ENCODE measurements at regions not wholly inside any gene's neighbourhood (a gene's known extent, or its start where the extent isn't known, plus 50 kb on each side); places are given as distances from the start of the nearest gene placed in this dataset.
A peak's percentile ranks its signal among the peaks of the same experiment; 100 is the strongest.

DNA sequence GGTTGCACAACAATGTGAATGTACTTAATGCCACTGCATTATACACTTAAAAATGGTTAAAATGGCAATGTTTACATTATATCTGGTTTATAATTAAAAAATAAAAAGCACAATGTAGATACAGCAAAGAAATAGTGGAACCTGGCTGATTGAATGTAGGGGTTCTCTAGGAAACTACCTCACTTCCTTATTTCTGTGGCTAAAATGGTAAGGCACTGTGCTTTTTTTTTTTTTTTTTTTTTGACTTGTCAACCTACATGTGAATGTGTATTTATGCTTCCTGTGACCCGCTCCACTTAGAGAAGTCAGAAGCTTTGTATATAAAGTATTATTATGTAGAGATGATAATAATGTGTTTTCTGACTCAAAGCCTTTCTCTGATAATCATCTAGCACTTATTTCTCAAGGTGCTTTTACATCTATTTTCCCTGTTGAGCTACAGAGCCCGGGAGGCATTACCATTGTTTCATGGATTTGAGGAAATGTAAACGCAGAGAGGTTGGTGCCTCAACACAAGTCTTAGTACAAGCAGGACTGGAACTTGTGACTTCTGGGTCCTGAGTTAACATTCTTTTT is 55.0 kb downstream of the SOX4 start:
- no peak for DNase-seq

GRCh38 chr6:21653323-21653722 is 59.8 kb downstream of the SOX4 start:
- no peak for DNase-seq

DNA sequence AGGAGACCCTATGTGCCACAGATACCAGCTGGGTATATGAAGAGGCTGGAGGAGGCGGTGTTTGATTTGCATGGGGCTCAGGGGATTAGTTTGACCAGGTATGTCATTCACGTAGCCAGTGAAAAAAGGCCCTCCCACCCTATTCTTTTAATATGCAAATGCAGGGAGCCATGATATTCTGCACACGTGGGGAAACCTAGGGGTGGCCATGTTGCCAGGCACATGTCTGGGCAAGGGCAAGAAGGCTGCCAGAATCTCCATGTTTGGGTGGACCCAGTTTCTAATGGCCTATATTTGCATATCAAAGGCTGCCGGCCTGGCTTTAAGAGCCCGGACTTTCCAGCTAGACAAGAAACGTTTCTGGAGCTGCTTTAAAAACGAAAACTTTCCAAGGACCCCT is 60.4 kb downstream of the SOX4 start:
- no peak for DNase-seq

GRCh38 chr6:21654361-21654760 is 60.8 kb downstream of the SOX4 start:
- no peak for DNase-seq

- DNase-seq = no peak
These were observed 70.4 kb downstream of the SOX4 start for GRCh38 chr6:21663966-21664313.

DNA sequence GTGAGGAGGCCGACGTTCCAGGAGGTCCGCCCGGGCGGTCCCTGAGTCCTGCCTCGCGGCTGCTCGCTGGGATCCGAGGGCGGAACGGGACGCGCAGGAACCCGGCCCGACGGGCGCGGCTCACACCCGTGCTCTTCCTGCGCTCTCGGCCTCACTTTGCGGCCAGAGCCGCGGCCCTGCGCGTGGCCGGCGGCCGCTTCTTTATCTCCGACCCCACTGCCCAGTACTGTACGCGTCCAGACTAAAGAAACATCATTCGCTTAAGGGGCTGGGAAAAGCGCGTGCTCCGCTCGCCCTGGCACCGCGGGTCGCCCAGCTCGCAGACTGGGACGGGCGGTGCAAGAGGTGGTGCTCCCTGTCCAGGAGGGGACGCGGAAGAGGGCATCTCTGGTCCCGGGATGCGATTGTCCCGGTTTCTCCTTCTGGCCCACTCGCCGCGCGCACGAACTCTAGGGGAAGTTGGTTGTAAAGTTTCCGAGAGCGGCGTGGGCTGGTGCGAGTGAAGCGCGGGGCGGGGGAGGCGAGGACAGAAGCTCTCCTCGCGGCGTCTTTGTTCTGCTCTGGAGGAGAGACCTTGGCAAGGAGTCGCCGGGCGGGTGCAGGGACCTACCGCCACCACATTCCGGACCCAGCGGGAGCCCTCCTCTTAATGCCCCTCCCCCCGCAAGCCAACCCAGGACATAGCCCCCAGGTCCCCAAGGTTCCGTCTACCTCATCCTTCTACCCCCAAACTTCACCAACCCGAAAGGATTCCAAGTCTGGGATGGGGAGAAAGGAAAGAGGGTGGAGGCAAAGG is 71.0 kb downstream of the SOX4 start:
- DNase-seq = peak; percentile 57 to 62

- no peak for DNase-seq
These were observed 71.5 kb downstream of the SOX4 start for GRCh38 chr6:21665110-21665391.

GRCh38 chr6:21665392-21666200 is 72.0 kb downstream of the SOX4 start:
- DNase-seq = no peak

DNA sequence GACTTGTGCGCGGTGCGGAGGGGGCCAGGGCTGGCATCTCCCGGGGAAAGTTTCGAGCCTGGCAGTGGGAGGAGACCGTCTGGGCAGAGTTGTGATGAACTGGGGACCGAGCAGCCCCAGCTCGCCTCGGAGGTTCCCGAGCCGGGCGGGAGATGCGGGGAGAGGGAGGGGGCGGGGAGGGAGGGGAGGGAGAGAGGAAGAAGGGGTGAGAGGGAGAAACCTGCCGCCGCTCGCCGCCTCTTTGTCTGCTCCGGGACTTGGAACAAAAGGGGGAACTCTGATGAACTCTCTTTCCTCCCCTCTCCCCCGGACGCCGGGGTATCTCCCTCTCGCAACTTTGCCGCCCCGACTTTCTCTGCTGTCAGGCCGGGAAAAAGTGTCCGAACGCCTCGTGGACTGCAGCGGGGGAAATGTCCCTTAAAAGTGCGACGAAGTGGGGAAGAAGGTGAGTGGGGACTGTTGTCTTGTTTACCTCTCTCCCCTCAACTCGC is 72.7 kb downstream of the SOX4 start:
- DNase-seq = peak; percentile 32 to 36

DNA sequence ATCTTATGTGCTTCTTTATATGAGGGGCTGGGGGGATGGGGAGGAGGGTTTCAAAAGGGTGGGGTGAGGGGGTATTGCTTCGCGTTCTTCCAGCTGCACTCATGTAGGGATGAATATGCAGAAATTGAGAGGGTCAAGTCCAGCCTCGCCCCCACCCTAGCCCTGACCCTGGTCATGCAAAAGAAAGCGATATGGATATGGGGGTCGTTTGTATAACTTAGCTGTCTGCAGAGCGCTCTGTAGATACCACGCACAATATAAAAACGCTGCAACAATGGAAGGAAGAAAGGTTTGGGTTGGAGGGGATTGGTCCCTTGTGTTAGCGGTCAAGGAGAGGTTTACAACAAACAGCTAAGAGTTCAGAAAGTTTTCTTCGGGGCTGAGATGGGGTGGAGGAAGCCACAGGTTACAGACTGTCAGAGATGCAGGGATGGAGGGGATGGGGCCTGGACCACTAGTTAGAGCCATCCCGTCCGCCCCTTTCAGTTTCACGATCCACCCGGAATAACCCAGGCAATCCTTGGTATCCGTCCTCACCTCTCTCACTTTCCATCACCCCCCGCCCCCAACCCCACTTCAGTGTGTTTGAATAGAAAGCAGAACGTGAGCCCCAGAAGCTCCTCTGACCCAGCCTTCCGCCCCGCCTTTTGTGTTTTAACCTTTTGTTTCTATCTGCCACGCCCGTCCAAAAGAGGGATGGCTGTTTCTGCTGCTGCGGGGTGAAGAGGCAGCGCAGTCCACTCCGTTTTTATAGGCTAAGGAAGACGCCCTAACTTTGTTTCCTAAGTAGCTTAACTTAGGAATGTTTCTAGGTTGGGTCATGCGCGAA is 73.5 kb downstream of the SOX4 start:
- peak; percentile 38 to 44 for DNase-seq

DNA sequence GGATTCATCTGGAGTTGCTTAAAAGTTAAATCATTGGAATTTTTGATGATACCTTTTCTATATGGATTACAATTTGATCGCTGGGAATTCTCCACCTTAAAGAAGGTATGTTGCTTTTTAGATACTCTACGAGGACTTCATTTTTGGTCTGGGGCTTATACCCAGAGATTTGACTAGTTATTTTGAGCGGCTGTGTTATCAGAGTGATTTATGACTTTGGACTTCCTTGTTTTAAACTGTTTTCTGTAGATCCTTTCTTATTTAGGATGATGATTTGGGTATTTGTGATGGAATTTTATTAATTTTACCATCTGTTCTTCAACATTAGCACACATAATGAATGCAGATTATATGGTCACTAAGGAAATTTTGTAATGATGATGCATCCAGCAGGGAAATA is 75.2 kb downstream of the SOX4 start:
- DNase-seq = no peak

- no peak for DNase-seq
These were observed 83.2 kb downstream of the SOX4 start for GRCh38 chr6:21676769-21677168.

- no peak for DNase-seq
These were observed 85.4 kb downstream of the SOX4 start for GRCh38 chr6:21678990-21679389.

GRCh38 chr6:21679761-21680265 is 86.3 kb downstream of the SOX4 start:
- peak; percentile 30 to 31 for DNase-seq

DNA sequence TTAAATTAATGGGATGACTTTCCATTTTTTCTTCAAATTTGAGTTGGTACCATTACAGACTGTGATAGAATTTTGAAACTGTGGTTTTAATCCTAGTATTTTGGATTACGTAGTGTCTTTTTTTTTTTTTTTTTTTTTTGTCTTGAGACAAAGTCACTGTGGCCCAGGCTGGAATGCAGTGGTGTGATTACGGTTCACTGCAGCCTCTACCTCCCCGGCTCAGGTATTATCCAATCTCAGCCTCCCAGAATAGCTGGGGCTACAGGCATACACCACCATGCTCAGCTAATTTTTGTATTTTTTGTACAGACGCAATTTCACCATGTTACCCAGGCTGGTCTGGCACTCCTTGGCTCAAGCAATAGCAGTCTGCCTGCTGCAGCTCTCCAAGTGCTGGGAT is 87.1 kb downstream of the SOX4 start:
- DNase-seq = no peak

DNA sequence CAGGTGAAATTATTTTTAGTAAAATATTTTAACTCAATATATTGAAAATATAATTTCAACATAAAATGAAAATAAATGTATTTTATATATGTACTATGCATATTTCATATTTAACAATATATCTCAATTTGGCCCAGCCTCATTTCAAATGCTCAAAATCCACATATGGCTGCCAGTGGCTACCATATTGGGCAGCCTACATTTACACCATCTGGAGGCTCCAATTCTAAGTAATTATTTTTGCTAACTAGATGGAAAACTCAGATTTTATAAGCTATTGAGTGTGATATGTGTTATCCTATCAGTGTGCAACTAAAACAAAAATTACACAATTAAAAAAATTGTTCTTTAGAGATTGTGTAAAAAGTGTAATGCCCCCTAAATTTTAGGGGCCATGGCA is 96.9 kb downstream of the SOX4 start:
- no peak for DNase-seq

DNA sequence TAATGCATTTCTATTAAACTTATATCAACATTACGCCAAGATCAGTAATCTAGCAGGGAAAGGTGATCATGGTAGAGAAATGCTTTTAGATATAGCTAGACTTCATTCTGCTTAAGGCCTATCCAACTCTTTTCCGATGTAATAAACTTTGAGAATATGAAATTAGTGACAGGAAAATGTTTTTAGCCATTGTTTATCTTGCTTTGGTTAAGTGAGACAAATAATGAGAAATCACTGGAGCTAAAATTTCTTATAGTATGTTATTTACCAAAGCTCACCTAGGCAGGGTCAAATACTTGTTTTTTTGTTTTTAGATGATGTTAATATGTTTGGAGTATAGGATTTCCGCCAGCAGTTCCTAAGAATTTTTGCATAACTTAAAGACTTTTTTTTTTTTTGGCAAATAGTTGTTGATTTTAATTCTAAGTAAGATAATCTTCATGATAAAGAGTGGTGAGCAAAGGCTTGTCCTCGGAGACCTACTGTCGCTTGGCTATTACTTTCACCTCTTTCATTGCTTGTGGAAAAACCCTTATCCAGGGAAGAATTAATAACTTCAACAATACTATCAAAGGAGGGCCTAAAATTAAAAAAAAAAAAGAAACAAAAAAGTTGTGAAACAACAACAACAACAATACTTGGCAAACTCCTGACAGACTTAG is 98.3 kb downstream of the SOX4 start:
- no peak for DNase-seq

DNA sequence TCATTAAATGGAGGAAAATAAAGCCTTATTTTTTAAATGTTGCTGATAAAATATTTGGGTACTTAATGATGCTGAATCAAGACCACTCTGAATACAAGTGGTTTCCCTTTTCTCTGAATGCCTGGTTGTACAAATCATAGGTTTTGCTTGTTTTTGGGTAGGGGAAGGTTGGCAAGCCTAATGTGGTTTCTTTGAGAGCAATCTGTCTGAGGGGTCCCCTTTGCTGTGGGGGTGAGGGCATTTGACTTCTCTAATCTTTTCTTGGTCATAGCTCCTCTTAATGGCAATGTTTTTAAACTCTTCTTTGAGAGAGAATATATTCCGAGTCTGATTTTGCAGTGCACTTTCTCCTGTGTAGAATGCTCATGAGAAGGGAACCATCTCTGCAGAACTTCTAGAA is 99.2 kb downstream of the SOX4 start:
- no peak for DNase-seq

DNA sequence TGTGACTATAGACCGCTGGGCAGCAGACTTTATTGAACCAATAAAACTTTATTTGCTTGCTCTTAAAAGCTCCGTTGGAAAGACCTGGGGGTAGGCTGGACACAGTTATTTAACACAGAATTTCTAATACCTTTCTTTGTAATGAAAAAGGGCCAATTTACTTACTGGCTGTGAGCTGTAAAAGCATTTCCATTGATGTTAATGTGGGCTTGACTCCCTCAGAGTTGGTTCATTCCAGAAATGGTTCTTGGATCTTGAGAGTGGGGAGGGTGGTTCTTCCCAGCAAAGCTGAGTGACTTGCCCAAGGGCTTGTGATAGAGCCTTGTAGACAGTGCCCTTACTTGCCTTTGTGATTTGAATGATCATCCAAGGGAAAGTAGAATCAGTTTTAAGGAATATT is 100.6 kb downstream of the SOX4 start:
- no peak for DNase-seq

DNA sequence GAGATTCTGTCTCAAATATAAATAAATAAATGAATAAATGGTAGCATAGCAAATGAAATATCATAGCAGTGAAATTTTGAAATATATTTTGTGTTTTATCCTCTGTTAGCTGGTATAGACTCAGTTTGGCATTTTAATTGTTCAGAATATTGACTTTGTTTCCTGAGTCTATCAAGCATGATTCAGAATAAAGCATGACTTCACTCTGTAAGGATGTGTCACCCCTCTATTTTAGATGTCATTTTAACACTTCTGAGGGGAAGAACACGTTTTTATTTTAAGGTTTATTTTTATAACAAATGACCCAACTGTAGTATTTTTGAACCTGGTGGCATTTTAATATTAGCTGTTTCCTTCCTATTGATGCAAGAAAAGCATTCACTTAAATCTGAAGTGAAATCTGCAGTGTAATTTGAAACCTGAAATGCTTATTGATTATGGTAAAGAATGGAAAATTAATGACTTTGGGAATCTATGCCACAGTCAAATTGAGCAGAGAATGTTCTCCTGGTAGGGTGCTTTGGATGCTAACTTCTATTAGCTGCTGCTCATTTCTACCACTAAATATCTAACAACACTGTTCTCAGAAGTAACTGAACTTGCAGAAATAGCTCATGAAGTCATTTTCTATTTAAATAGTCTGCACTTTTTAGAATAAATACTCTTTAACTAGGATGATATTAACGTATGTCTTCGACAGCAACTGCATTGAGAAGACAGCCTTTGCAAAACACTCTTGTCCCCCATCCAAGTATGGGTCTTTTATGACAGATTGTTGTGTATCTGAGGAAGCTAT is 114.2 kb downstream of the SOX4 start:
- peak; percentile 17 to 46 for DNase-seq

DNA sequence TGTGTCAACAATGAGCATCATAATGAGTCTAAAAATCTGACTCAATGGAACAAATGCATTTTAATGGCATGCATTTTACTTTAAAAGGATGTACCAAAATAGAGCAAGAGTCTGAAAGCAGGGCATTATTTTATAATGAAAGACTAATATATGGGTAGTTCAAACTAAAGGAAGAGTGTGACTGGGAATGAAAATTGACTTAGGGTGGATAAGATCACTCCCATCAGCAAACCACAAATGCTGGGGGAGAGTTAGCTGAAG is 114.7 kb downstream of the SOX4 start:
- no peak for DNase-seq
